Ovary (tissue), 3 donors: ENCODE measurements at regions not wholly inside any gene's neighbourhood (a gene's known extent, or its start where the extent isn't known, plus 50 kb on each side); places are given as distances from the start of the nearest gene placed in this dataset.

Source experiments
- CTCF ChIP-seq, 3 donors: fragments of 450-650 bp in 2 of 3; fragments of 200-600 bp in 1 of 3; IDR thresholded peaks; one replicate each; pipeline versions ENCODE4 v1.5.1 to v1.8.0; 2016 to 2022; ENCODE audit warnings: antibody characterized with exemption in 3 of 3, mild to moderate bottlenecking in 1 of 3
- POLR2A ChIP-seq: fragments of 450-650 bp; IDR thresholded peaks from one replicate; pipeline ENCODE4 v1.6.1; 2017; ENCODE audit warnings: antibody characterized with exemption, mild to moderate bottlenecking, moderate library complexity
- donor health status: DM: no; HTN: no; CAD: no.

GRCh38 chr15:66925721-66926120 is 139.7 kb upstream of the SMAD3 start:
- TF ChIP-seq CTCF (IDR thresholded peaks at IDR 0.05) (no peak), POLR2A (no peak)
